GM12878 (cell line): ENCODE measurements at regions not wholly inside any gene's neighbourhood (a gene's known extent, or its start where the extent isn't known, plus 50 kb on each side); places are given as distances from the start of the nearest gene placed in this dataset.

ENCODE experiments used
- CTCF ChIP-seq, 3 experiments: IDR thresholded peaks in 2 of 3; conservative IDR thresholded peaks in 1 of 3; 2 replicates each; pipeline ENCODE4 v1.5.1; 2011; ENCODE audit warnings: low read depth in 3 of 3, low read length in 3 of 3, mild to moderate bottlenecking in 3 of 3, control low read depth in 2 of 3, moderate library complexity in 2 of 3, inconsistent platforms in 1 of 3, mixed read lengths in 1 of 3; ENCODE audit not compliant: control insufficient read depth in 2 of 3, insufficient read depth in 1 of 3; ENCODE audit errors: extremely low read depth in 1 of 3
- GABPA ChIP-seq: IDR thresholded peaks from 2 replicates; pipeline ENCODE4 v1.6.1; 2014; ENCODE audit warnings: antibody characterized with exemption, low read depth, mild to moderate bottlenecking, inconsistent platforms
- IRF3 ChIP-seq: fragments of 450-650 bp; IDR thresholded peaks from 2 replicates; pipeline ENCODE4 v1.6.1; 2014; ENCODE audit warnings: mild to moderate bottlenecking
- PKNOX1 ChIP-seq: fragments of 450-650 bp; IDR thresholded peaks from 2 replicates; pipeline ENCODE4 v1.6.1; 2016; ENCODE audit warnings: mild to moderate bottlenecking
- POLR2A ChIP-seq: IDR thresholded peaks from 2 replicates; pipeline ENCODE4 v1.6.1; 2011; ENCODE audit warnings: low read depth, mild to moderate bottlenecking, low read length
- POLR2AphosphoS5 ChIP-seq: IDR thresholded peaks from 2 replicates; pipeline ENCODE4 v1.6.1; 2011; ENCODE audit warnings: mild to moderate bottlenecking, low read length, inconsistent platforms
- RCOR1 ChIP-seq: conservative IDR thresholded peaks from 2 replicates; pipeline ENCODE4 v1.6.1; 2012; ENCODE audit warnings: low read depth, low read length, improper control_type of control experiment
- ZBTB40 ChIP-seq: fragments of 450-650 bp; IDR thresholded peaks from 2 replicates; pipeline ENCODE4 v1.6.1; 2016; ENCODE audit warnings: mild to moderate bottlenecking, moderate library complexity, borderline replicate concordance

GRCh38 chr2:180141600-180141999, 134.5 kb upstream of the CWC22 start:
- TF ChIP-seq GABPA (no peak), POLR2AphosphoS5 (no peak), CTCF (IDR thresholded peaks at IDR 0.05 in 2 of 3, conservative IDR thresholded peaks at IDR 0.05 in 1 of 3; ENCODE audit: control insufficient read depth in 2 of 3, extremely low read depth in 1 of 3, insufficient read depth in 1 of 3, low read depth in 3 of 3, low read length in 3 of 3) (no peak), ZBTB40 (no peak), IRF3 (no peak), RCOR1 (no peak), PKNOX1 (no peak), POLR2A (no peak)
